ENCODE measurements at regions not wholly inside any gene's neighbourhood (a gene's known extent, or its start where the extent isn't known, plus 50 kb on each side); places are given as distances from the start of the nearest gene placed in this dataset.
A peak's percentile ranks its signal among the peaks of the same experiment; 100 is the strongest.

DNA sequence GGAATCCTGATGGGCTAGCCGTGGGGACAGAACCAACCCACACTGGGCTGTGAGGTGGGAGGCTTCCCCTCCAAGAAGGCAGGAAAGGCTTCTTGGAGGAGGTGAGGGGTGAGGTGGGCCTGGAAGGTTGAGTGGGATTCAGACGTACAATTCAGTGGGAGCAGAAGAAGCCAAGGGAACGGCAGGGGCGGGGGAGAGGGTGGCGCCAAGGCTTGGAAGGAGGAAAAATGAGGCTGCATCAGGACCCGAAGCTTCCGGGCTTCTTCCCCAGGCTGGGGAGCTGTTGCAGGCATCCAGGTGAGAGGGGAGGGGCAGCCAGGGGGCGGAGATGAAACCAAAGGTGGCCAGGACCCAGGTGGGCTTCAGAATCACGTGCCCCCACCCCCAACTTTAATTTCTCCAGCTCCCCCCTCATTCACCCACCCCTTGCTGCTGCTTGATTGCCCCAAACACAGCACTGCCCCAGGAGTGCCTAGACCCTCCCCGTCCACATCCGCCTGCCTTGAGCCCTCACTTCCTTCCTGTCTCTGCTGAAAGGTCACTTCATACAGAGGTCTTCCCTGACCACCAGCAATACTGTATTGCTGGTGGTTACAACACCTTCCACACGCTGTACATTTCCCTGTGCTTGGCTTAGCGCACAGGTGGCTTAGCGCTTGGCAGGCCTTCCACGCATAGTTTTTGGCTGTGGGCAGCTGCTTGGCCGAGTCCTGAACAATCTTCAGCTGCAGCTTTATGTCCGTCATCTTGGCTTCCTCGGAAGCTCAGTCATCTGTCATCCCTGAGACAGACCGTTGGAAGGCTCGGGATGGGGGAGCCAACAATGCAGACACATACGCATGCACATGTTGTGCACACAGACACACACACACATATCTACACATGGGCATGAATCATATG, 193.5 kb downstream of the RGS3 start:
- Histone ChIP-seq H3K9me3 (ENCODE audit: low read length) (no peaks in the 10 kb centered on the region), H3K79me2 (ENCODE audit: insufficient read depth, low read depth, low read length) (no peaks in the 10 kb centered on the region), H3K9me2 (ENCODE audit: insufficient read depth, low read length) (no peaks in the 10 kb centered on the region), H4K20me1 (ENCODE audit: insufficient read depth, low read length) (no peaks in the 10 kb centered on the region), H3K36me3 (ENCODE audit: insufficient read depth, low read length) (no peaks in the 10 kb centered on the region), H3K4me2 (ENCODE audit: low read length) (no peak overlapping the region), H2AFZ (ENCODE audit: low read length) (no peak overlapping the region), H3K4me1 (ENCODE audit: insufficient read depth, low read length, poor library complexity, severe bottlenecking) (no peaks in the 10 kb centered on the region), H3K27ac (ENCODE audit: low read depth, low read length, poor library complexity, severe bottlenecking) (no peak overlapping the region), H3K4me3 (ENCODE audit: low read depth, low read length, poor library complexity, severe bottlenecking) (no peak overlapping the region)
- no peak for DNase-seq (ENCODE audit: low spot score)
- intact Hi-C loops (cut with micrococcal nuclease; ENCODE audit: unreplicated experiment), result loop anchor here (2.0 to 5.0 kb wide), 2 partner anchors 135 to 348 kb away; no protein-coding TSS in a partner anchor
- no TSS peak for BruUV-seq (replicated peaks)
- CTCF ChIA-PET (ENCODE audit: unreplicated experiment), result interaction anchor here (0.6 to 2.7 kb wide), 12 partner anchors 7 to 351 kb away, joined by 3 to 16 read pairs (median 4); no protein-coding TSS in a partner anchor
- TF ChIP-seq, protein P1, sequence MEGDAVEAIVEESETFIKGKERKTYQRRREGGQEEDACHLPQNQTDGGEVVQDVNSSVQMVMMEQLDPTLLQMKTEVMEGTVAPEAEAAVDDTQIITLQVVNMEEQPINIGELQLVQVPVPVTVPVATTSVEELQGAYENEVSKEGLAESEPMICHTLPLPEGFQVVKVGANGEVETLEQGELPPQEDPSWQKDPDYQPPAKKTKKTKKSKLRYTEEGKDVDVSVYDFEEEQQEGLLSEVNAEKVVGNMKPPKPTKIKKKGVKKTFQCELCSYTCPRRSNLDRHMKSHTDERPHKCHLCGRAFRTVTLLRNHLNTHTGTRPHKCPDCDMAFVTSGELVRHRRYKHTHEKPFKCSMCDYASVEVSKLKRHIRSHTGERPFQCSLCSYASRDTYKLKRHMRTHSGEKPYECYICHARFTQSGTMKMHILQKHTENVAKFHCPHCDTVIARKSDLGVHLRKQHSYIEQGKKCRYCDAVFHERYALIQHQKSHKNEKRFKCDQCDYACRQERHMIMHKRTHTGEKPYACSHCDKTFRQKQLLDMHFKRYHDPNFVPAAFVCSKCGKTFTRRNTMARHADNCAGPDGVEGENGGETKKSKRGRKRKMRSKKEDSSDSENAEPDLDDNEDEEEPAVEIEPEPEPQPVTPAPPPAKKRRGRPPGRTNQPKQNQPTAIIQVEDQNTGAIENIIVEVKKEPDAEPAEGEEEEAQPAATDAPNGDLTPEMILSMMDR (conservative IDR thresholded peaks at IDR 0.05; ENCODE audit: low read length), result no peak
- no peak for TF ChIP-seq EZH2phosphoT487 (IDR thresholded peaks at IDR 0.05; ENCODE audit: borderline replicate concordance, low read depth, low read length)
- POLR2A ChIA-PET, result interaction anchor here (1.1 to 1.5 kb wide), 2 partner anchors 10 to 211 kb away, joined by 3 to 4 read pairs; no protein-coding TSS in a partner anchor

DNA sequence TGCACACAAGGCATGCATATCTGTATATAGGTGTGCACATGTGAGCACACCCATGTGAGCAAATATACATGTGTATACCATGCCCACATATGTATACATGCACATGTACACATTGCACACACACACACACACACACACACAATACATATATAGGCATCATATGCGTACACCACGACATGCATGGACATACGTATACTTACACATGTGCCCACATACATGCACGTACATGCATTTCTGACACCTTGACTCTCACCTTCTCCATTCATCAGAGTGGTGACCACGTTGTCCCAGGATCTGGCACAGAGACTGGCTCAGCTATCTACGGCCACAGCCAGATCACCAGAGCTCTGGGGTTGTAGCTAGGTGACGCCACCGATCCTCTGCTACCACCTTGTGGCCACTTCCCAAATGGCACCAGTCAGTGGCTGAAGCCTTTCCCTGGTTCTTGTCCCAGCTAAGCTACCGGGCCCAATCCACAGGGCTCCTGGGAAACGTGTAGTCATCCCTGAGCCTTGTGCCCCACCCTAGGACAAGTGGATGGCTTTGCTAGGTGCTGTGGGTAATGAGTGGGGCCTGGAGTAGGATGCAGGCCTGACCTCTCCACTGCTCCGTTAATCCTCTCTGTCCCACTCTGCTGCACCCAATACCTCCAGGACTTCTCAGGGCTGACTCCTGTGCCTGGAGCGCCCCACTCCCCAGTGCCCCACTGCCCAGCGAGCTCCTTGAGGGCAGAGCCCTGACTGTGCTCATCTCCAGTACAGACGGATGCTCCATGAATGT, 194.4 kb downstream of the RGS3 start:
- TF ChIP-seq EZH2phosphoT487 (IDR thresholded peaks at IDR 0.05; ENCODE audit: borderline replicate concordance, low read depth, low read length), result no peak
- TF ChIP-seq, protein P1 (conservative IDR thresholded peaks at IDR 0.05; ENCODE audit: low read length), result peak; percentile 92
- ChIA-PET POLR2A (interaction anchor here (0.6 to 1.5 kb wide), 2 partner anchors 17 to 212 kb away, joined by 3 to 4 read pairs; no protein-coding TSS in a partner anchor), CTCF (ENCODE audit: unreplicated experiment) (interaction anchor here (0.6 to 2.7 kb wide), 10 partner anchors 8 to 212 kb away, joined by 3 to 16 read pairs (median 5); no protein-coding TSS in a partner anchor)
- Histone ChIP-seq H3K36me3 (ENCODE audit: insufficient read depth, low read length) (no peaks in the 10 kb centered on the region), H3K9me2 (ENCODE audit: insufficient read depth, low read length) (no peaks in the 10 kb centered on the region), H3K79me2 (ENCODE audit: insufficient read depth, low read depth, low read length) (no peaks in the 10 kb centered on the region), H3K9me3 (ENCODE audit: low read length) (no peaks in the 10 kb centered on the region), H3K27ac (ENCODE audit: low read depth, low read length, poor library complexity, severe bottlenecking) (no peak overlapping the region), H3K4me1 (ENCODE audit: insufficient read depth, low read length, poor library complexity, severe bottlenecking) (no peaks in the 10 kb centered on the region), H3K4me2 (ENCODE audit: low read length) (no peak overlapping the region), H4K20me1 (ENCODE audit: insufficient read depth, low read length) (no peaks in the 10 kb centered on the region), H3K4me3 (ENCODE audit: low read depth, low read length, poor library complexity, severe bottlenecking) (no peak overlapping the region), H2AFZ (ENCODE audit: low read length) (no peak overlapping the region)
- no TSS peak for BruUV-seq (replicated peaks)
- intact Hi-C loops (cut with micrococcal nuclease; ENCODE audit: unreplicated experiment), result loop anchor here (1.0 to 5.0 kb wide), 6 partner anchors 67 to 384 kb away; partner anchors contain the start of gene ALAD
- DNase-seq (ENCODE audit: low spot score), result peak; percentile 79
